ENCODE measurements at regions not wholly inside any gene's neighbourhood (a gene's known extent, or its start where the extent isn't known, plus 50 kb on each side); places are given as distances from the start of the nearest gene placed in this dataset.
"Not testable (repeated sequence)": the region's sequence is repeated elsewhere in the genome, so short reads cannot be mapped to it uniquely, and the experiment has no call there.

DNA sequence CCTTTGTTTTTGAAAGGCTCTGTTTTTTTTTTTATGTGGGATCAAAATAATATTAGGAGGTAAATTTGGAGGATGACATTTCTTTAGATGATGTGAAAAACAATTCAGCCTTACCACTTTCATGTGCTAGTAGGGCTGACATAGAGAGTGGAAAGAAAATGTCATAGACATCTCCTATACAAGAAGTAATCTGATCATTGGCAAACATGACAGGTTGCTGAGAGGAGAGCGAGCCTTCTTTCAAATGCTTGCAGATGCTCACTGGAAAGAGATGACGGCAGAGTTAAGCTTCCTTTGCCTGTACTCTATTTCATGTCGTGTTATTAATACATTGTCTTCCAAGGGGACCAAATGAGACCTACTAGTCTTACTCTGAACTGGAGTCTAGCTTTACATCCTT is 160.1 kb upstream of the DAP start:
- no peak for DNase-seq

DNA sequence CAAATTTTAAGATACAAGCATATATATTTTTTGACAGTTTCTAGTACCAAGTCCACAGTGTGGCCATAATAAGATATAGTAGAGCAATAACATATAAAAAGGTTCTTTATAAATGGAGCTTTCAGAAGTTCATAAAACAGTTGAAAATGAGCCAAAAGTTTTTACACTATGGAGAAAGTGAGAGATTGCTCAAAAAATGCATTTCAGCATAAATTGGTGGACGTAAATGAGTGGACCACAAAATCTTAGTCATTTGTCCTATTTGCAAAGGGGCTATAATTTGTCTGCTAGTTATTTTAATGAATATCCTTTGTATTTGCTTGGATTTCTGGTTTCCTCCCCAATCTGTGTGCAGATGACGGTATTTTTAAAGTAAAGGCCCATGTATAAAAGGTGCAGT is 159.4 kb upstream of the DAP start:
- DNase-seq: no peak

DNA sequence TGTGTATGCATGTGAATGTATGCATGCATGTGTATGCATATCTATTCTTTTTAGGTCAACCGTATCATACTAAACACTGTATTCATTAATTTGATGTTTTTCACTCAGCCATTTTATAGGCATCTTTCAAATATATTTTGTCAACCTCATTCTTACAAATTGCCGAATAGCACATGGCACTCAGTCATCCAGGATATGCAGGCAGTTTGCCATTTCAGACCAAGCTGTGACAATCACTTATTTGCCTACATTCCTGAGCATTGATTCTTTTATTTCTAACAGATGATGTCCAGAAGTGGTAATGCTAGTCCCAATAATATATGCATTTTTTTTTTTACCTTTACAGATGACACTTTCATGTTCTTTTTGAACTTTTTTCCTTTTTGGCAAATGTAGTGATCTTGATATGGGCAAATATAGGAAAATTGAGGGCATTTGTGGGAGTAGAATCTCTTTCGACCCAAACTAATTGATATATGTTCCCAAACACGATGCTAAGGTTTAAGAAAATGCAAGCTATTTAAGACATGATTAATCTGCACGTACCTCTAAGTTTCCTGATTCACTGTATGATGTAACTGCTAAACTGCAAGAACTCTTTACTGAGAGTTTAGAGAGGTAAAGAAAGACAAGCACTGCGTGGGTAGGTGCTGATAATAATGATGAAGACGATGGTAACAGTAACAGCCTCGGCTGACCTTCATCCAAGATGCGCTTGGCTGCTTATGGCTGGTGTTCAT is 153.9 kb upstream of the DAP start:
- DNase-seq: peak; percentile 59

DNA sequence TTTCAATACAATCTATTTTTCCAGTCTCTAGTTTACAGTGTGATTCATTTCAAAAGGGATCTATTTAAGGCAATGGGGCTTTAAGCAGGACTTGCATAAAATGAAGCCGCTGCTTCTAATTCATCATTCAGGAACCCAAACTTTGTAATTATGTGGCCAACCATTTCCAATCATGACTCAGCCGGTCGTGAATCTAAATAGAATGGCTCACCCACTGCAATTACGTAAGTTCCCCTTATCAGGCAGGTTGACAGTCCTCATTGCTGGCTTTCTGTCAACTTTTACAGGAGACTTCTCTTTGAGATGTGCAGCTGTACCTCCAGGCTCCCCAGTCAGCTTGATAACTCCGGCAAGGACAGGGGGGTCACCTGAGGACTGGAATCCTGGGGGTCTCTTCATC is 152.8 kb upstream of the DAP start:
- peak; percentile 96 for DNase-seq

DNA sequence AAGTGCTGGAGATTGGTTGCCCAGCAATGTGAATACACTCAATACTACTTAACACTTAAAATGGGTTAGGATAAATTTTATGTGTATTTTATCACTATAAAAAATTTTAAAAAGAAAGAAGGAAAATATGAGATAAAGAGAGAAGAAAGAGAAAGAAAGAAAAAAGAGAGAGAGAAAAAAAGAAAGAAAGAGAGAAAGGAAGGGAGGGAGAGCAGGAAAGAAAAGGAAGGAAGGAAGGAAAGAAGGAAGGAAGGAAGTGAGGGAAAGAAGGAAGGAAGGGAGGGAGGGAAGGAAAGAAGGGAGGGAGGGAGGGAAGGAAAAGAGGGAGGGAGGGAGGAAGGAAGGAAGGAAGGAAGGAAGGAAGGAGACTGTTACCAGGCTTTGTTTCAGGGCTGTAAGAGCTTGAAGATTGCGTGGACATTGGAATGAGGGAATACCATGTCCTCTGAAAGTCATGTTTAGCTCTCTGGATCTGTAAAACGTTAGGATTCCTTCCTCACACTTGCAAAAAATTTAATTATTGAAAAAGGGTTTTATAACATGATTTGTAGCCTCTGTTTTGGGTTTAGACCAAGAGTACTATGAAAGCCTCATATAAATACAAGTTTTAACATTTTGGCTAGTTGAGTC is 152.3 kb upstream of the DAP start:
- DNase-seq: peak; percentile 11

DNA sequence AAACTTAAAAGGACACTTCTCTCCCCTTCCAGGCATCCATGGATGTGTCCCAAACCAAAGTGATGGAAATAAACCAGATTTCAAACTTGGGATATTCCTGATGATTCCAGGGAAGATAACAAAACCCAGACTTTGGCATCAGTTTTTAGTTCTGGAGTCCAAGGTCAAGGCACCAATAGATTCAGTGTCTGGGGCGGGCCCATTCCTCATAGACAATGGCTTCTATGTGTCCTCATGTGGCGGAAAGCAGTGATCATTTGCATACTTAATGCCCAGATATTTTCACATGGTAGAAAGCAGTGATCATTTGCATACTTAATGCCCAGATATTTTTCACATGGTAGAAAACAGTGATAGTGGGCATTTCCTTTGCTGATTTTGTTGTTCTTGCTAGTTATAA is 151.4 kb upstream of the DAP start:
- DNase-seq: no peak

DNA sequence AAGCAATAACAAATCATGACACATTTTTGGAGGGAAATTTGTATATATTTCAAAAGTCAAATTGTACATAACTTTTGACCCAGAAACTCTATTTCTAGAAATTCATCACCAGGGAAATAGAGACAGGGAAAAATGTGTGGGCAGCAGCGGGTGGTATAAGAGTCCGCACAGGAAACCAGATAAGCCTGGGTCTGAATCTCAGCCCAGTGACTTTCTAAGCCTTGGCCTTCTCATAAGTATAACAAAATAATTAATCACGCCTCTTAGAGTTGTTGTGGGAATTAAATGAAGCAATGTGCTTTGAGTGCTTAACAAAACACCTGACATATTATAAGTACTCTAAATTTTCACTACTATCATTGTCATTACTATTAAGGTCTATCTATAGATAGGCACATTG is 149.2 kb upstream of the DAP start:
- DNase-seq: no peak

DNA sequence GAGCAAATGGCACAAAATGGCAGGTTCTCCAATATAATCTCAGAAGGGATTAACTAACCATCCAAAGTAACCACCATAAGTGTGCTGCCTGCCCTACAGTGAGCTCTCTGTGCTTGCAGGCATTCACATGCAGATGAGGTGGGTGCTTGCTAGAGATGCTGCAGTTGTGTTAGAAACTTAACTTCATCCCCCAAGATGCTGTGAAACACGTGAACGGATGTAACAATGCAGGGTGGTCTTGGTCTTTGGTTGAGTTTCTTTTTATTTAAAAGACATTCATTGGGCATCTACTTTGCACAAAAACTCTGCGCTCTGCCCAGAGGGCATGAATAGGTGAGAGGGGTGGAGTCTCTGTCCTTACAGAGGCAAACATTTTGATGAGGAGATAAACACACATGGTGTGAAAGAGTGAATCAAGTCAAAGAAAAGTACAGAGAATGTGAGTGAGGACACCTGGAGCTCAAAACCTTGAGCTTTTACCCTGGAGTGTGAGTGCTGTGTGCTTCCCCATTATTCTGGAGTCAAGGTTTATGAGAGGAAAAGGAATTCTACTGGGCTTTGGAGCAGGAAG is 143.9 kb upstream of the DAP start:
- no peak for DNase-seq

DNA sequence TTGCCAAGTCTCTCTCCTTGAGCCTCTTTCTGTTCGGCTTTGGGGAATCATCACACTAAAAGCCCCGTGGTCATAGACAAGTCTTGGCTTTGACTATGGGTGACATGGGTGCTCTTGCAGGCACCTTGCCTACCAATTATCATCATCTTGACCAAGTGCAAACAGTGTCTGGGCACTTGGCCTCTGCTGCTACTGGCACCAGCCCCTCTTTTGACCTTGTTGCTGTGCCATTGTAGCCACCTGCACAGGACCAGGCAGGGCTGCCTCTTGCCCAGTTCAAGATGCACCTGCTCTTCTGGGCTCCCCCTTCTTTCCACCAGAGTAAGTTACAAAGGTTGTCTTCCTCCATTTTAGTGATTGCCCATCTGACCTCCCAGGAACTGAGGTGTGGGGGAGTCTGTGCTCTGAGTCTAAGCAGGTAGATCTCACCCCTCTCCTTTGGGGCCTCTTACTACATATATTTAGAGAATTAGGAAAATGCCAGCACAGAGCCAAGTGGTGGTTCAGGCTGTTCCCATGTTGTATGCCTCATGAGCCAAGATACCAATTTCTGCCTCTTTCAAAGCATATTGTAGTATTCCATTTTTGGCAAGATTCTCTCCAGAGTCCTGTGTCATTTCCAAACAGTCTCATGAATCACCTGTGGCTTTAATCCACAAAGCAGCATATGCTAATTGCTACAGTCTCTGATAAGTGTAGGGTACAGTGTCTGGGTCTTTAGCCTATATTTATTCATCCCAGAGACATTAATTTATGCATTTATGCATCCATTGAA is 142.9 kb upstream of the DAP start:
- DNase-seq: no peak

DNA sequence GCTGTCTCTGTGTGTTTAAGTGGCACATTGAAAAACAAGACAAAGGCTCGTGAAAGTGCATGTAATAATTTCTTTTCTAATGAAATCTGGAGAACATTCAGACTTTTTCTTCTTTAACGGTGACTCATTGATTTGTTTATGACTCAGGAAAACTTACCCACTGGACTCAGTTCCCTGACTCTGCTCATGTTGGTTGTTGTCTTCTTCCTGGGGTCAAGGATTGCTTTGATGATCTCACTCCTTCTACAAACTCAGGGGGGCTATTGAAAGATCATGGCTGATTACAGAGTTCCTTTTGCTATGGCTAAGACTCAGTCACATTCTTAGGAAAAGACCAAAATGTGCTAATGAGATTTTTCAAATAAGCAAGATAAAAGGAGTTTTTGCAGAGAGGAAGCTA is 141.1 kb upstream of the DAP start:
- DNase-seq: peak; percentile 75

DNA sequence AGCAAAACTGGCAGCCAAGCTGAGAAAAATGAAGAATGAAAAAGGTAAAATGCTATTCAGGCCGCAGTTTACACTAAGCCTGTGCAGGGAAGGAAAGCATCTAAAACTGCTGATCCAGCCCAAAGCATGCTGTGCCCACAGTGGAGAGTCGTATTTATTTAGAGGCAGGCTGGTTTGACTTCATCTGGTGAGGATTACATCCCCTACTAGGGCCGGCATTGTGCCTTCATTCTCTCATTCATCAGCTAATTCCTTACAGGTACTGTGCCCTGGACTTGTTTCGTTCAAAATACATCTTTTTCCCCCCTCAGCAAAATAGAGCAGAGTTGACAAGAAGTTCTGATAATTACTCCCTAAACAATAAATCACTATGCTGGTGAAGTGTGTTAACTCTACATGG is 137.5 kb upstream of the DAP start:
- no peak for DNase-seq

DNA sequence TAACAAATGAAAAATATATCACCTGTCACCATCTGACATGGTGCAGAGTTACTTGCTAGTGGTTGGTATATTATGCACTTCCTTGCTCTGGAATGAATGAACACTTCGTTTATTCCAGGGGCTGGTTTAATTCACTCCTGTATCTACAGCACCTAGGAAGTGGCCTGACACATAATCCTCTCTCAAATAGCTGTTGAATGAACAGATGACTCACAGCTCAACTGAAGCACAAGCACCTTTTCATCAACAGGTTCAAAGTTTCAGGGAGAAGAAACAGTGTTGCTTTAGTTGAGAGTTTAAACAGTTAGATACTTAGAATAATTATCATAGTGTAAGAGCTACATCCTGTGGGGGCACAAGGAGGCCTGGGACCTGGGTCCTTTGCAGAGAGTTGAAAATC is 135.0 kb upstream of the DAP start:
- no peak for DNase-seq

DNA sequence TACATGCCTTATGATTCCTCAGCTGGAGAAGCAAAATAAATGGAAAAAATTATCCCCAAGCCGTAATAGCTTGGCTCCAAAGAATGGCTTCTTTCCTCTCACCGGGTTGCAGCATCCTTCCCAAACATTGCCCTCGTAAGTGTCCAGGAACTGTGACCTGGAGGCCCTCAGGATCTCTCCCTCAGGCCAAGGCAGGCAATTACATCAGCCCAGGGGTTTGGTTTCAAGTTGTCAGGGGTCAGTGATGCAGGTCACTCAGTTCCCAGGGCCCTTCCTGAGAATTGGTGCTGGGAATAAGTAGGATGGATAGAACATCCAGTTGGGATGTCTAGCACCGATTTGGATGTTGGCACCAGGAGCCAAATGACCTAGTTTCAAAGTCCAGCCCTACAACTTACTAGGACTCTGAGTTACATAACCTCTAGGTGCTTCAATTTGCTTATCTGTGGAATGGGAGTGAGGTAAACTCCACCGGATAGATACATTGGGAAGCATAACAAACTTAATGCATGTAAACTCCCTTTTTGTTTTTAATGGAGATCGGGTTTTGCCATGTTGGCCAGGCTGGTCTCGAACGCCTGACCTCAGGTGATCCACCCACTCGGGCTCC is 133.5 kb upstream of the DAP start:
- no peak for DNase-seq

DNA sequence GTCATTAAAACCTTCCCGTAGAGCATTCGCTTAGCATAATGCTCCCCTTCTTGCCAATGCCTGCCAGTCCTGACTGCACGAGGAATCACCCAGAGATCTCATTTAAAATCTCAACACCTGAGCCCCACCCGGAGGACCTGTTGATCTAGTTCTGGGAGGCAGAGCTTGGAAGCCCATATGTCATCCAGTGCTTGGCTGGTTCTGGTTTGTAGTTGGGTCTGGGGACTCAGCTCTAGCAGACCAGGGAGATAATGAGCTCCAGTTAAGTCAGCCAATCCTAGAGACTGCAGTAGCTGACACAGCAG is 131.8 kb upstream of the DAP start:
- no peak for DNase-seq

DNA sequence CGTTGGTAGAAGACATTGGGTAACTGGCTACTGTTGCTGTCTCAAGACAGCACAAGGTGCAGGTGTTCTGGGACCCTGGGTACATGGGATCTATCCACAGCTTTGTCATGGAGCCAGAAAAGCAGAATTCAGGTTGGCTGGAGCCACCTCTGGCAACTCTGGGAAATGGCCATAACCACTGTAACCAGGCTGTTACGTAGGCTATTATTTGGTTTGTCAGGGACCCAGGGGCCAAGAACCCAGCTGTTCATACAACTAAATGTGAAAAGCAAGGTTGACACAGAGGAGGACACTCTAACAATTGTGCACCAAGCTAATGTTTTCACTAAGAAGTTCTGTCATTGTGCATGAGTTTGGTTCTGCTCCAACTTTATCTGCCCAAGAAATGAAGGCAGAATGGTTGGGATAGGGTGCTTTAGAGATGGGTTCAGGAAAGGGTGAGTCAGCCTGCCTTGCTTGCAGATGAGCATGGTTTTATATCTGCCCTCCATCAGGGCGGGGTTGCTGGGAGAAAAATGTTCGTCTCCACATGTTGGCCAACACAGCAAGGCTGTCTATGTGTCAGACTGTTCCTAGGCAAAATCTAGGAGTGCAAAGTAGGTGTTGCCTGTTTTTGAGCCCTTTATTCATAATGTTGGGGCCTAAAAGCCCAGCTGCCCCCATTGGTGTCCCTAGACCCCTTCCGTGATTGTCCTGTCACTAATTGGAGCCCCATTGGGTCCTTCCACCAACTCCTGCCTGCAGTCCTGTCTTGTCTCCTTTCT is 131.3 kb upstream of the DAP start:
- no peak for DNase-seq

DNA sequence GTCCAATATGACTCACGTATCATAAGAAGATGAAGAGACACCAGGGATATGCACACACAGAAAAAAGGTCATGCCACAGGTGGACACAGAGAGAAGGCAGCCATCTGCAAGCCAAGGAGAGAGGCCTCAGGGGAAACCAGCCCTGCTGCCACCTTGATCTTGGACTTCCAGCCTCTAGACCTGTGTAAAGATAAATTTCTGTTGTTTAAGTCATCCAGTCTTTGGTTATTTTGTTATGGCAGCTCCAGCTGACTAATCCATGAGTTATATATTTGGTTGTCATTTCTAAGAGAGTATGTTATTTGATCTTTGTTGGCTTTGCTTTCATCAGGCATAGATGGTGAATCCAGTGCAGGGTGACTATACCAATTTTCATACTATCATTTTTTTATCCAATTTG is 130.2 kb upstream of the DAP start:
- DNase-seq: no peak

DNA sequence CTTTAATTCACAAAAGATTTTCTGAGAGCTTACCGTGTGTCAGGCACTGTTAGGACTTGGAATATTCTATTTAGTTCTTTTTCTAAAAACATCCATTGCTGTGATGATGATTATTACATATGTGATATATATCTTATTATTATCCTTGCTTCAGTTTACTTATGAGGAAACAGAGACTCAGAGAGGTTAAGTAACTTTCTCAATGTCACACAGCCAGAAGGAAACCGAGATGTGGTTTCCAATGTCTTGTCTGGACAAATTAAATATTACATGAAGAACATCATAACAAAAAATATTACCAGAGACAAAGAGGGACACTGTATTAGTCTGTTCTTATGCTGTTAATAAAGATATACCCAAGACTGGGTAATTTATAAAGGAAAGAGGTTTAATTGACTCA is 125.5 kb upstream of the DAP start:
- no peak for DNase-seq

DNA sequence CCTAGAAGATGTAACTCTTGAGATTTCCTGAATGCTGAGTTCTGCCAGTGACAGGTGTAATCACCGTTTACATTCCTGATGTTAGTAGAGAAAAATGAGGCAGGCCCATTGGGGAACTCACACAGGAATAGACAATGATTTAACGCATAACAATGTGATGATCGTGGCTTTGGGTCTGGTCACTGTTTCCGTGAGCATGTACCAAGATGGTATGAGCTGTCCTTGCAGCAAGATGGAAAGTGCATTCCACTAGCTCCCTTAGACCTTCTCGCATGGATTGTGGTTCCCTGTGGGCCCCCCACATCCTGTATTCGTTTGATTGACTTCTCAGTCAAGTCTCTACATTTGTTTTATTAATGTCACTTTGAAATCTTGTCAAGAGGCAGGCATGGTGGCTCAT is 124.0 kb upstream of the DAP start:
- peak; percentile 93 for DNase-seq

DNA sequence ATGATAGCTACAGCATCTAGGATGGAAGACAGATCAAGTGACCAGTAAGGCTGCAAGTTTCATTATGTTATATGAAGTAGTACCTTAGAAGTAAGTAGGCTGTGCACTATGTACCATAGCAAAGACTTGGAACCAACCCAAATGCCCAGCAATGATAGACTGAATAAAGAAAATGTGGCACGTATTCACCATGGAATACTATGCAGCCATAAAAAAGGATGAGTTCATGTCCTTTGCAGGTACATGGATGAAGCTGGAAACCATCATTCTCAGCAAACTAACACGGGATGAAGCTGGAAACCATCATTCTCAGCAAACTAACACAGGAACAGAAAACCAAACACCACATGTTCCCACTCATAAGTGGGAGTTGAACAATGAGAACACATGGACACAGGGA is 122.9 kb upstream of the DAP start:
- not testable (repeated sequence) for DNase-seq

DNA sequence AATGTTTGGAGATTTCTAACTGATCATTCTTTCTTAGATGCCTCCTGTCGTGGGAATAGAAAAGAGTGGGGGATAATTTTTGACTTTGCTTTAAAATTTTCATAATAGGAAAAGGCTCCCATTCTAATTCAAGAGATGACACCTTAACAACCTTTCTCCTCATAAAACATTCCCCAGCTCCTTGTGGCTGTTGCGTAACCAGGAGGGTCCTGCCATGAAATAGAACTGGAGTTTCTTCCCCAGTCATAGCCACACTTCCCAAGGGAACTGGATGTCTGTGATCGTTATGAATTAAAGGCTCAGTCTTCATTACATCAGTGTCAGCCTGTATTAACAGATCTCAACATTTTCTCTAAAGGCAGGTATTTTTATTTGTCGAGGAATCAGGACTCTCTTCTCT is 119.9 kb upstream of the DAP start:
- no peak for DNase-seq

DNA sequence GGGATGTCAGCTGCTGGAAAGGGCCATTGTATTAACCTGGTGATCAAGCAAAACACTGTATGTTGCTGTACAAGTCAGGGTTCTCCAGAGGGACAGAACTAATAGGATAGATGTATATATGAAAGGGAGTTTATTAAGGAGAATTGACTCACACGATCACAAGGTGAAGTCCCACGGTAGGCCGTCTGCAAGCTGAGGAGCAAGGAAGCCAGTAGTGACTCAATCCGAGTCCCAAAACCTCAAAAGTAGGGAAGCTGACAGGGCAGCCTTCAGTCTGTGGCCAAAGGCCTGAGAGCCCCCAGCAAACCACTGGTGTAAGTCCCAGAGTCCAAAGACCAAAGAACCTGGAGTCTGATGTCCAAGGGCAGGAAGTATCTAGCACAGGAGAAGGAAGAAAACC is 116.0 kb upstream of the DAP start:
- not testable (repeated sequence) for DNase-seq

DNA sequence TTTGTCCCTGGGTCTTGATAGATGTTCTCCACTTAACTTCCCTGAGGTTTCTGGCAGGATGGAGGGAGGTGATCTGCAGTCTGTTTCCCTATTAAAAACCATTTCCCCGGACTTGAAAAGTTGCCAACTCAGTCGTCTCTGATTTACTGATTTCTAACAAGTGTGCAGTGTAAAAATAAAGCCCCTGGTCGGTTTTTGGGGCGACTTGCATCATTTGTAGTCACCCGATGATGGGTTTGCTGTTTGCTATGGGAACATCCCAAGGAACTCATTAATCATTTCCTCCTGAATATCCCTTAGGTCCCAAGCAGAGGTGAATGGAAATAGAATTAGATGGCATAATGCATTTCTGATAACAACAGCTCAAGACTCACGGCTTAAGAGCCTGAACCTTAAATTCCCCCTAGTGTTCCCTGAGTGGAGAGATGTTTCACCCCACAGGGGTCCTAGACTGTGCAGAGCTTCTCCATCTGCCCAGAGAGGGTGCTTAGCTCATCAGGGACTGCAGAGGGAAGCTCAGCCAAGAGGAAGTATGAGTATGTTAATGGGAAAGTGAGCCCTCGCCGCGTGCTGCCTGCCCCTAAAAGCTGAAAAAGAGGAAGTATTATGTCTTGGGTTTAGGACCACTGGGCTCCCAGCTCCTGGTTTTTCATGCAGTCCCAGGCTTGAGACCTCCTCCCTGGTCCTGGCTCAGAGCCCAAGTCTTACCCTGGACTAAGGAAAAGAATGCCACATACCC is 115.1 kb upstream of the DAP start:
- DNase-seq: no peak

Data from fibroblast of skin of right biceps (primary cell).